Gastrocnemius medialis (tissue), 4 donors: ENCODE measurements at regions not wholly inside any gene's neighbourhood (a gene's known extent, or its start where the extent isn't known, plus 50 kb on each side); places are given as distances from the start of the nearest gene placed in this dataset.

Experiments
- POLR2A ChIP-seq, 2 donors: fragments of 450-650 bp; IDR thresholded peaks; one replicate each; pipeline ENCODE4 v1.6.1; 2017; ENCODE audit warnings: antibody characterized with exemption in 2 of 2, mild to moderate bottlenecking in 2 of 2, moderate library complexity in 2 of 2
- TF ChIP-seq, protein P1 (sequence below), 5 experiments: fragments of 450-650 bp in 3 of 5; fragments of 200-600 bp in 2 of 5; sonication (generic) in 2 of 5; IDR thresholded peaks in 4 of 5; conservative IDR thresholded peaks in 1 of 5; 1 replicate in 4 of 5; 2 replicates in 1 of 5; pipeline ENCODE4 v1.5.1; 2016 to 2019; ENCODE audit warnings: antibody characterized with exemption in 5 of 5, mild to moderate bottlenecking in 3 of 5, moderate library complexity in 3 of 5

DNA sequence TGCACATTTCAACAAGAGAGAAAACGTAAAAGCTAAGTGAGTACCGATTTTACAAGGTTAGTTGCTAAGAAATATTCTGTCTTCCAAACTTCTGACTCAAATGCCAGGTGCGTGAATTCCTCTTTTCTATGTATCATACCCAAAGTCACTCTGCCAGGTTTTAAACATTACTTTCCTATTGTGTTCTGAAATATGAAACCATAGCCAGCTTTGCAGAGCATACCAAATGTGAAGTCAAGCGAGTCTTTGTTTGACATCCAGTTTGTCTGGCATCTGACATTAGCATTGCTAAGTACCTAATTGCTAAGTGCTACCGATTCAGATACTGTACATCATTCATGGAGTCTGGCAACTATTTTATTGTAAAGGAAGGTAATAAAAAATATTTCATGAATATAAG is 321.9 kb upstream of the GALNT5 start:
- TF ChIP-seq, protein P1, sequence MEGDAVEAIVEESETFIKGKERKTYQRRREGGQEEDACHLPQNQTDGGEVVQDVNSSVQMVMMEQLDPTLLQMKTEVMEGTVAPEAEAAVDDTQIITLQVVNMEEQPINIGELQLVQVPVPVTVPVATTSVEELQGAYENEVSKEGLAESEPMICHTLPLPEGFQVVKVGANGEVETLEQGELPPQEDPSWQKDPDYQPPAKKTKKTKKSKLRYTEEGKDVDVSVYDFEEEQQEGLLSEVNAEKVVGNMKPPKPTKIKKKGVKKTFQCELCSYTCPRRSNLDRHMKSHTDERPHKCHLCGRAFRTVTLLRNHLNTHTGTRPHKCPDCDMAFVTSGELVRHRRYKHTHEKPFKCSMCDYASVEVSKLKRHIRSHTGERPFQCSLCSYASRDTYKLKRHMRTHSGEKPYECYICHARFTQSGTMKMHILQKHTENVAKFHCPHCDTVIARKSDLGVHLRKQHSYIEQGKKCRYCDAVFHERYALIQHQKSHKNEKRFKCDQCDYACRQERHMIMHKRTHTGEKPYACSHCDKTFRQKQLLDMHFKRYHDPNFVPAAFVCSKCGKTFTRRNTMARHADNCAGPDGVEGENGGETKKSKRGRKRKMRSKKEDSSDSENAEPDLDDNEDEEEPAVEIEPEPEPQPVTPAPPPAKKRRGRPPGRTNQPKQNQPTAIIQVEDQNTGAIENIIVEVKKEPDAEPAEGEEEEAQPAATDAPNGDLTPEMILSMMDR (IDR thresholded peaks at IDR 0.05 in 4 of 5, conservative IDR thresholded peaks at IDR 0.05 in 1 of 5): no peak
- no peak for TF ChIP-seq POLR2A (IDR thresholded peaks at IDR 0.05)
